ENCODE measurements at regions not wholly inside any gene's neighbourhood (a gene's known extent, or its start where the extent isn't known, plus 50 kb on each side); places are given as distances from the start of the nearest gene placed in this dataset.

DNA sequence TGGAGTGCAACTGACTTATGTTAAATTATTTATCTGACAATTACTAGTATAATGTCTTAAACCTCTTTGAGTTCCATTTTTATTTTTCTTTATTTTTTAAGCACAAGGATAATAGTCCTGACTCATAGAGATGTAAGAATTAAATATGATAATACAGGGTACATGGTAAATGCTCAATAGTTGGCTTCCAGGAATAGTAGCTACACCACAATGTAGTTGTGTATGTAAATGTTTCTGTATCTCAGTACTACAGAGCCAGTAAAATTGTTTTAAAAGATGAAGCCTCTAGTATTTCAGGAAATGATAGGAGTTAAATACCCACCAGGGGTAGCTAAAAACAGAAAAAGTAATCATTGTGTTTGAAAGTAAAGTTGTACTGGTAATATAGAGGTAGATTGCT, 487.4 kb upstream of the IRAK1BP1 start:
- H3K14ac ChIP-seq (replicated peaks; ENCODE audit: low read depth, low read length), result no peak overlapping the region
- H2BK120ac ChIP-seq (ENCODE audit: low read depth, low read length), result no peak overlapping the region
- no peak overlapping the region for H3K4me2 ChIP-seq (ENCODE audit: low read depth, low read length)
- CTCF ChIA-PET, result interaction anchor here (0.5 kb wide), 1 partner anchor 344 kb away, joined by 3 read pairs; no protein-coding TSS in a partner anchor
- H3K9ac ChIP-seq (ENCODE audit: low read depth, low read length), result no peak overlapping the region
- intact Hi-C loops (cut with micrococcal nuclease), result no loop called here
- H3K79me1 ChIP-seq (ENCODE audit: low read depth in 1 of 2, low read length in 2 of 2), result no peaks in the 10 kb centered on the region
- in situ Hi-C loops (cut with MboI; ENCODE audit: low sequenced_read_pairs), result no loop called here
- no peaks in the 10 kb centered on the region for H4K20me1 ChIP-seq (ENCODE audit: insufficient read depth, low read length)
- H3K23ac ChIP-seq (ENCODE audit: low read depth, low read length), result no peak overlapping the region
- H2AFZ ChIP-seq (replicated peaks; ENCODE audit: low read length, poor library complexity), result no peak overlapping the region
- POLR2A ChIA-PET (ENCODE audit: unreplicated experiment), result no interaction called here
- no peak overlapping the region for H4K5ac ChIP-seq (ENCODE audit: low read depth, low read length)
- H3K36me3 ChIP-seq (ENCODE audit: control insufficient read depth, insufficient read depth, low read length), result no peaks in the 10 kb centered on the region
- BruUV-seq (replicated peaks), result no TSS peak
- no peak overlapping the region for H3K27ac ChIP-seq (ENCODE audit: insufficient read depth, low read length)
- H3K9me3 ChIP-seq (ENCODE audit: control insufficient read depth, insufficient read depth, low read length), result no peaks in the 10 kb centered on the region
- H3K27me3 ChIP-seq (ENCODE audit: control insufficient read depth, insufficient read depth, low read length), result no peaks in the 10 kb centered on the region
- no peak overlapping the region for H2BK15ac ChIP-seq (ENCODE audit: low read depth, low read length)
- DNase-seq (no peak), ATAC-seq (ENCODE audit: low read depth) (no peak)
- H3K56ac ChIP-seq (ENCODE audit: extremely low read depth, insufficient read depth, low read length), result no peak overlapping the region
- H2AK5ac ChIP-seq (ENCODE audit: low read depth, low read length), result no peak overlapping the region
- no peak overlapping the region for H4K8ac ChIP-seq (ENCODE audit: low read depth in 2 of 2, low read length in 2 of 2)
- H3K4me1 ChIP-seq (ENCODE audit: control insufficient read depth, insufficient read depth, low read length), result no peaks in the 10 kb centered on the region
- H4K91ac ChIP-seq (ENCODE audit: insufficient read depth, low read depth, low read length), result no peak overlapping the region
- no peak overlapping the region for H2AK9ac ChIP-seq (replicated peaks; ENCODE audit: low read depth, low read length, poor library complexity)
- no peaks in the 10 kb centered on the region for H3K9me1 ChIP-seq (ENCODE audit: insufficient read depth, low read length)
- TF ChIP-seq, protein P1, sequence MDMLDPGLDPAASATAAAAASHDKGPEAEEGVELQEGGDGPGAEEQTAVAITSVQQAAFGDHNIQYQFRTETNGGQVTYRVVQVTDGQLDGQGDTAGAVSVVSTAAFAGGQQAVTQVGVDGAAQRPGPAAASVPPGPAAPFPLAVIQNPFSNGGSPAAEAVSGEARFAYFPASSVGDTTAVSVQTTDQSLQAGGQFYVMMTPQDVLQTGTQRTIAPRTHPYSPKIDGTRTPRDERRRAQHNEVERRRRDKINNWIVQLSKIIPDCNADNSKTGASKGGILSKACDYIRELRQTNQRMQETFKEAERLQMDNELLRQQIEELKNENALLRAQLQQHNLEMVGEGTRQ (IDR thresholded peaks at IDR 0.05; ENCODE audit: low read depth, low read length), result no peak
- TF ChIP-seq NFE2L2 (IDR thresholded peaks at IDR 0.05; ENCODE audit: low read depth, low read length) (no peak), MXI1 (IDR thresholded peaks at IDR 0.05; ENCODE audit: borderline replicate concordance, low read depth, low read length) (no peak)
- dilution Hi-C loops (cut with HindIII; ENCODE audit: low sequenced_read_pairs, unreplicated experiment), result no loop called here
- H3K4ac ChIP-seq (ENCODE audit: low read depth, low read length), result no peak overlapping the region
- H3K18ac ChIP-seq (ENCODE audit: low read depth, low read length), result no peak overlapping the region
- H3K4me3 ChIP-seq (ENCODE audit: insufficient read depth, low read depth, low read length), result no peak overlapping the region
- no peak overlapping the region for H2BK20ac ChIP-seq (ENCODE audit: low read depth, low read length)
- no peak overlapping the region for H2BK5ac ChIP-seq (ENCODE audit: low read depth, low read length, poor library complexity, severe bottlenecking)

Data from IMR-90 (cell line).